ENCODE measurements at regions not wholly inside any gene's neighbourhood (a gene's known extent, or its start where the extent isn't known, plus 50 kb on each side); places are given as distances from the start of the nearest gene placed in this dataset.

DNA sequence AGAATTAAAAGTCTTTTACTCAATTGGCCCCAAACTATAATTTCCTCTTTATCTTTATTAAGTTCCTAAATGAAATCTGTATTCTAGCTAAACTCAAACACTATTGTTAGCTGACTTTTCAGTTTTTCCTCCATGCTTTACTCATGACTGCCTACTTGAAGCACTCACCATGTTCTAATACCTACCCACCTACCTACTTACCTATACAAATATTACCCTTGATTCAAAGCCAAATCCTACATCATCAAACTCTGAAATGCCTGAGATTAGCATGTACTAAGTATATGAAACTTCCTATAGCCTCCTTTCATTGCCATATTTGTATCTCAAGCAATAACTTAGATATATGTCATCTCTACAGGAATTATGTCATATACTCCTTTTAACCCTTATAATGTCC is 259.7 kb downstream of the HDGFL1 start:
- CTCF ChIA-PET, result interaction anchor here (0.6 to 2.6 kb wide), 9 partner anchors 78 to 1521 kb away, joined by 3 to 10 read pairs (median 3); no protein-coding TSS in a partner anchor
- TF ChIP-seq ZNF155 (tag by site-specific recombination; IDR thresholded peaks at IDR 0.05) (no peak), SP7 (tag by site-specific recombination; IDR thresholded peaks at IDR 0.05) (no peak), YY2 (tag by site-specific recombination; IDR thresholded peaks at IDR 0.05) (no peak), ZNF670 (tag by site-specific recombination; IDR thresholded peaks at IDR 0.05; ENCODE audit: low read depth) (no peak), ZNF223 (tag by site-specific recombination; IDR thresholded peaks at IDR 0.05) (no peak), EGR2 (tag by site-specific recombination; IDR thresholded peaks at IDR 0.05; ENCODE audit: low read depth) (no peak), ZNF488 (tag by site-specific recombination; IDR thresholded peaks at IDR 0.05) (no peak), ZNF138 (tag by site-specific recombination; IDR thresholded peaks at IDR 0.05; ENCODE audit: borderline replicate concordance) (no peak), ZNF514 (tag by site-specific recombination; IDR thresholded peaks at IDR 0.05) (no peak), WT1 (tag by site-specific recombination; IDR thresholded peaks at IDR 0.05) (no peak), YY1 (tag by site-specific recombination; IDR thresholded peaks at IDR 0.05) (no peak), RBAK (tag by site-specific recombination; IDR thresholded peaks at IDR 0.05) (no peak), ZNF518A (tag by site-specific recombination; conservative IDR thresholded peaks at IDR 0.05; ENCODE audit: low read depth) (no peak), ZNF350 (tag by site-specific recombination; IDR thresholded peaks at IDR 0.05) (no peak), PRDM2 (tag by site-specific recombination; IDR thresholded peaks at IDR 0.05; ENCODE audit: borderline replicate concordance) (no peak), FEZF1 (tag by site-specific recombination; IDR thresholded peaks at IDR 0.05) (no peak), GLIS2 (tag by site-specific recombination; IDR thresholded peaks at IDR 0.05) (no peak)
- TF ChIP-seq, protein P1, sequence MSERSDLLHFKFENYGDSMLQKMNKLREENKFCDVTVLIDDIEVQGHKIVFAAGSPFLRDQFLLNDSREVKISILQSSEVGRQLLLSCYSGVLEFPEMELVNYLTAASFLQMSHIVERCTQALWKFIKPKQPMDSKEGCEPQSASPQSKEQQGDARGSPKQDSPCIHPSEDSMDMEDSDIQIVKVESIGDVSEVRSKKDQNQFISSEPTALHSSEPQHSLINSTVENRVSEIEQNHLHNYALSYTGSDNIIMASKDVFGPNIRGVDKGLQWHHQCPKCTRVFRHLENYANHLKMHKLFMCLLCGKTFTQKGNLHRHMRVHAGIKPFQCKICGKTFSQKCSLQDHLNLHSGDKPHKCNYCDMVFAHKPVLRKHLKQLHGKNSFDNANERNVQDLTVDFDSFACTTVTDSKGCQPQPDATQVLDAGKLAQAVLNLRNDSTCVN (tag by site-specific recombination; optimal IDR thresholded peaks at IDR 0.05), result no peak
- TF ChIP-seq, protein P2, sequence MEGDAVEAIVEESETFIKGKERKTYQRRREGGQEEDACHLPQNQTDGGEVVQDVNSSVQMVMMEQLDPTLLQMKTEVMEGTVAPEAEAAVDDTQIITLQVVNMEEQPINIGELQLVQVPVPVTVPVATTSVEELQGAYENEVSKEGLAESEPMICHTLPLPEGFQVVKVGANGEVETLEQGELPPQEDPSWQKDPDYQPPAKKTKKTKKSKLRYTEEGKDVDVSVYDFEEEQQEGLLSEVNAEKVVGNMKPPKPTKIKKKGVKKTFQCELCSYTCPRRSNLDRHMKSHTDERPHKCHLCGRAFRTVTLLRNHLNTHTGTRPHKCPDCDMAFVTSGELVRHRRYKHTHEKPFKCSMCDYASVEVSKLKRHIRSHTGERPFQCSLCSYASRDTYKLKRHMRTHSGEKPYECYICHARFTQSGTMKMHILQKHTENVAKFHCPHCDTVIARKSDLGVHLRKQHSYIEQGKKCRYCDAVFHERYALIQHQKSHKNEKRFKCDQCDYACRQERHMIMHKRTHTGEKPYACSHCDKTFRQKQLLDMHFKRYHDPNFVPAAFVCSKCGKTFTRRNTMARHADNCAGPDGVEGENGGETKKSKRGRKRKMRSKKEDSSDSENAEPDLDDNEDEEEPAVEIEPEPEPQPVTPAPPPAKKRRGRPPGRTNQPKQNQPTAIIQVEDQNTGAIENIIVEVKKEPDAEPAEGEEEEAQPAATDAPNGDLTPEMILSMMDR (tag by site-specific recombination; IDR thresholded peaks at IDR 0.05), result no peak
- TF ChIP-seq, protein P3, sequence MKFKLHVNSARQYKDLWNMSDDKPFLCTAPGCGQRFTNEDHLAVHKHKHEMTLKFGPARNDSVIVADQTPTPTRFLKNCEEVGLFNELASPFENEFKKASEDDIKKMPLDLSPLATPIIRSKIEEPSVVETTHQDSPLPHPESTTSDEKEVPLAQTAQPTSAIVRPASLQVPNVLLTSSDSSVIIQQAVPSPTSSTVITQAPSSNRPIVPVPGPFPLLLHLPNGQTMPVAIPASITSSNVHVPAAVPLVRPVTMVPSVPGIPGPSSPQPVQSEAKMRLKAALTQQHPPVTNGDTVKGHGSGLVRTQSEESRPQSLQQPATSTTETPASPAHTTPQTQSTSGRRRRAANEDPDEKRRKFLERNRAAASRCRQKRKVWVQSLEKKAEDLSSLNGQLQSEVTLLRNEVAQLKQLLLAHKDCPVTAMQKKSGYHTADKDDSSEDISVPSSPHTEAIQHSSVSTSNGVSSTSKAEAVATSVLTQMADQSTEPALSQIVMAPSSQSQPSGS (tag by site-specific recombination; IDR thresholded peaks at IDR 0.05; ENCODE audit: low read depth), result no peak
- POLR2A ChIA-PET, result interaction anchor here (1.2 kb wide), 1 partner anchor 1236 kb away, joined by 4 read pairs; the partner anchor contains the start of gene SOX4

More for the DNA sequence above, 259.7 kb downstream of the HDGFL1 start:
- H3K9me3 ChIP-seq (ENCODE audit: control insufficient read depth, insufficient read depth, low read depth, low read length), result no peaks in the 10 kb centered on the region
- H3K4me3 ChIP-seq (ENCODE audit: low read depth, low read length), result no peak overlapping the region
- H3K36me3 ChIP-seq (ENCODE audit: control insufficient read depth in 2 of 2, insufficient read depth in 1 of 2, low read length in 2 of 2), result no peaks in the 10 kb centered on the region
- H3K4me1 ChIP-seq (ENCODE audit: control insufficient read depth, insufficient read depth, low read length), result peaks cover 16% of the 10 kb centered on the region
- H3K27ac ChIP-seq (ENCODE audit: extremely low read depth, low read depth, low read length), result no peak overlapping the region
